ENCODE measurements at regions not wholly inside any gene's neighbourhood (a gene's known extent, or its start where the extent isn't known, plus 50 kb on each side); places are given as distances from the start of the nearest gene placed in this dataset.

DNA sequence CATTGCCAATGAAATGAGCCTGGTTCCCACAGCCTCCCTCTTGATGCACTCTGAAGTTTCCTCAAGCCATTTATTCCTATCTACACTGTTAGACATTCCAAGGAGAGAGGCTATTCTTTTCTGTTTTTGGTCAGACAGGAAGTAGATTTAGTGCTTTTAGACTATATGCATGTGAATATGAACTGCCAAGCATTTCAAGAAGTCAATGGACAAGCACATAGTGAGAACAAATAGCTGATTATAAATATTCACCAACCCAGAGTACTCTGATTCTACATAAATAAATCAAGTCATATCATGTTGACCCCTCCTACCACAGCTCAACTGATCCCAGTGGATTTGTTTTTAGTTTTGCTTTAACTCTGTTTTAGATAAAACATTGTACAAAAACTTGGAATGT, 412.5 kb upstream of the RARB start:
- Histone ChIP-seq H3K9me1 (replicated peaks; ENCODE audit: control insufficient read depth, extremely low read depth, insufficient read depth, low read length) (no peaks in the 10 kb centered on the region), H3K4me2 (ENCODE audit: insufficient read depth, low read length) (no peak overlapping the region), H2AFZ (ENCODE audit: low read depth, low read length) (no peak overlapping the region), H3K27ac (ENCODE audit: insufficient read depth, low read depth, low read length) (no peak overlapping the region), H3K9me3 (replicated peaks; ENCODE audit: control insufficient read depth, insufficient read depth, low read length) (no peaks in the 10 kb centered on the region), H3K36me3 (ENCODE audit: control insufficient read depth in 2 of 2, extremely low read depth in 1 of 2, insufficient read depth in 2 of 2, low read length in 2 of 2) (no peaks in the 10 kb centered on the region), H3K4me3 (replicated peaks in 1 of 3; ENCODE audit: insufficient read depth in 1 of 3, low read depth in 1 of 3, low read length in 3 of 3) (no peak overlapping the region), H3K27me3 (ENCODE audit: control insufficient read depth in 2 of 2, insufficient read depth in 2 of 2, low read length in 2 of 2) (no peaks in the 10 kb centered on the region), H4K20me1 (replicated peaks; ENCODE audit: control insufficient read depth, extremely low read depth, insufficient read depth, low read length) (no peaks in the 10 kb centered on the region), H3K79me2 (ENCODE audit: control insufficient read depth, insufficient read depth, low read length) (no peaks in the 10 kb centered on the region), H3K9ac (replicated peaks; ENCODE audit: extremely low read depth, insufficient read depth, low read length) (no peak overlapping the region), H3K4me1 (ENCODE audit: control insufficient read depth, extremely low read depth, insufficient read depth, low read length) (no peaks in the 10 kb centered on the region)
- BruUV-seq (replicated peaks) = no TSS peak
- DNase-seq (ENCODE audit: low read depth, low spot score) = no peak
- FAIRE-seq = no peak
- POLR2A ChIA-PET = no interaction called here
- CTCF ChIA-PET = no interaction called here
- TF ChIP-seq FOS (IDR thresholded peaks at IDR 0.05; ENCODE audit: borderline replicate concordance, insufficient read depth, low read length) = no peak
- TF ChIP-seq GATA2 (IDR thresholded peaks at IDR 0.05; ENCODE audit: insufficient read depth, insufficient read length, low read depth, low read length) = no peak
- TF ChIP-seq POLR2AphosphoS5 (IDR thresholded peaks at IDR 0.05; ENCODE audit: insufficient read depth, low read depth, low read length) = no peak
- TF ChIP-seq MAX (IDR thresholded peaks at IDR 0.05; ENCODE audit: insufficient read depth, insufficient read length) = no peak
- no peak for TF ChIP-seq EZH2 (IDR thresholded peaks at IDR 0.05; ENCODE audit: borderline replicate concordance, low read depth, low read length, severe bottlenecking)
- TF ChIP-seq JUN (IDR thresholded peaks at IDR 0.05; ENCODE audit: borderline replicate concordance, insufficient read depth, insufficient read length, low read depth) = no peak
- TF ChIP-seq POLR2A (IDR thresholded peaks at IDR 0.05; ENCODE audit: low read depth, low read length) = no peak
- TF ChIP-seq MYC (IDR thresholded peaks at IDR 0.05; ENCODE audit: low read depth, low read length) = no peak
- TF ChIP-seq CTCF (IDR thresholded peaks at IDR 0.05; ENCODE audit: extremely low read depth in 1 of 2, insufficient read depth in 1 of 2, low read depth in 1 of 2, low read length in 2 of 2) = no peak
- intact Hi-C loops (cut with micrococcal nuclease) (no loop called here), dilution Hi-C loops (cut with MboI; ENCODE audit: extremely low pct_ligation_motif_present, low sequenced_read_pairs) (no loop called here)

Measured in endothelial cell of umbilical vein (primary cell).